IMR-90 (cell line): ENCODE measurements at regions not wholly inside any gene's neighbourhood (a gene's known extent, or its start where the extent isn't known, plus 50 kb on each side); places are given as distances from the start of the nearest gene placed in this dataset.
A peak's percentile ranks its signal among the peaks of the same experiment; 100 is the strongest.

Source experiments
- ATAC-seq: fragments of 200-7000 bp; cut with Tn5 transposase; 2 replicates; pipeline ENCODE4 v1.9.1; 2020; ENCODE audit warnings: low read depth, mild to moderate bottlenecking, moderate library complexity
- BruUV-seq: library from RNA; stranded (reverse); fragments of 400-500 nt; replicated peaks from 2 replicates; lab custom pipeline; 2021; lab: Mats Ljungman, UMichigan
- CTCF ChIA-PET: fragments of 300-600 bp; formaldehyde crosslinking; extraction: SDS; loops from one replicate; lab custom pipeline; 2021; ENCODE audit warnings: antibody characterized with exemption; lab: Yijun Ruan, JAX
- POLR2A ChIA-PET: fragments of 300-600 bp; sonication (Branson Sonifier 250); formaldehyde crosslinking; loops from one replicate; lab custom pipeline; 2022; ENCODE audit warnings: antibody characterized with exemption; ENCODE audit not compliant: unreplicated experiment; lab: Charles Lee
- DNase-seq: peaks from one replicate; pipeline ENCODE4 v3.0.0; 2013
- H2AFZ ChIP-seq: replicated peaks from 2 replicates; pipeline ENCODE3; 2013; ENCODE audit warnings: low read length, mild to moderate bottlenecking; ENCODE audit not compliant: poor library complexity
- H2AK5ac ChIP-seq: 2 replicates; pipeline ENCODE4 v1.6.1; 2013; ENCODE audit warnings: low read depth, low read length, inconsistent platforms
- H2AK9ac ChIP-seq: replicated peaks from 2 replicates; pipeline ENCODE3; 2013; ENCODE audit warnings: mild to moderate bottlenecking, low read depth, low read length, moderate library complexity; ENCODE audit not compliant: poor library complexity
- H2BK120ac ChIP-seq: 2 replicates; pipeline ENCODE4 v1.6.1; 2013; ENCODE audit warnings: low read depth, low read length, inconsistent platforms
- H2BK15ac ChIP-seq: 3 replicates; pipeline ENCODE4 v1.6.1; 2013; ENCODE audit warnings: low read depth, low read length, inconsistent platforms
- H2BK20ac ChIP-seq: 2 replicates; pipeline ENCODE4 v1.6.1; 2013; ENCODE audit warnings: low read depth, mild to moderate bottlenecking, inconsistent platforms, low read length, moderate library complexity
- H2BK5ac ChIP-seq: 2 replicates; pipeline ENCODE4 v1.6.1; 2013; ENCODE audit warnings: mild to moderate bottlenecking, low read depth, low read length, inconsistent platforms; ENCODE audit not compliant: poor library complexity, severe bottlenecking
- H3K14ac ChIP-seq: replicated peaks from 2 replicates; pipeline ENCODE4 v1.6.1; 2013; ENCODE audit warnings: low read depth, low read length, inconsistent platforms
- H3K18ac ChIP-seq: 2 replicates; pipeline ENCODE4 v1.6.1; 2013; ENCODE audit warnings: low read depth, low read length, control low read depth
- H3K23ac ChIP-seq: 2 replicates; pipeline ENCODE4 v1.6.1; 2013; ENCODE audit warnings: low read depth, low read length, inconsistent platforms
- H3K27ac ChIP-seq: 2 replicates; pipeline ENCODE4 v1.5.1; 2013; ENCODE audit warnings: mild to moderate bottlenecking, control low read depth, low read length; ENCODE audit not compliant: insufficient read depth
- H3K27me3 ChIP-seq: 2 replicates; pipeline ENCODE4 v1.6.1; 2013; ENCODE audit warnings: low read length; ENCODE audit not compliant: control insufficient read depth, insufficient read depth
- H3K36me3 ChIP-seq: 2 replicates; pipeline ENCODE4 v1.6.1; 2013; ENCODE audit warnings: low read length, mixed read lengths; ENCODE audit not compliant: control insufficient read depth, insufficient read depth
- H3K4ac ChIP-seq: 2 replicates; pipeline ENCODE4 v1.6.1; 2013; ENCODE audit warnings: low read depth, low read length, inconsistent platforms
- H3K4me1 ChIP-seq: 2 replicates; pipeline ENCODE4 v1.6.1; 2013; ENCODE audit warnings: low read length, mixed read lengths; ENCODE audit not compliant: control insufficient read depth, insufficient read depth
- H3K4me2 ChIP-seq: 2 replicates; pipeline ENCODE4 v1.6.1; 2013; ENCODE audit warnings: low read depth, mild to moderate bottlenecking, control low read depth, low read length, moderate library complexity
- H3K4me3 ChIP-seq: 2 replicates; pipeline ENCODE4 v1.5.1; 2013; ENCODE audit warnings: low read depth, mild to moderate bottlenecking, control low read depth, low read length, moderate library complexity; ENCODE audit not compliant: insufficient read depth
- H3K56ac ChIP-seq: 2 replicates; pipeline ENCODE4 v1.6.1; 2013; ENCODE audit warnings: low read length, inconsistent platforms; ENCODE audit not compliant: insufficient read depth; ENCODE audit errors: extremely low read depth
- H3K79me1 ChIP-seq, 2 experiments: 2 replicates each; pipeline ENCODE4 v1.6.1; 2013; ENCODE audit warnings: low read length in 2 of 2, inconsistent platforms in 1 of 2, low read depth in 1 of 2
- H3K9ac ChIP-seq: 2 replicates; pipeline ENCODE4 v1.6.1; 2013; ENCODE audit warnings: low read depth, low read length, control low read depth
- H3K9me1 ChIP-seq: 2 replicates; pipeline ENCODE4 v1.6.1; 2013; ENCODE audit warnings: low read length, inconsistent platforms; ENCODE audit not compliant: insufficient read depth
- H3K9me3 ChIP-seq: 2 replicates; pipeline ENCODE4 v1.6.1; 2013; ENCODE audit warnings: low read length; ENCODE audit not compliant: control insufficient read depth, insufficient read depth
- H4K20me1 ChIP-seq: 2 replicates; pipeline ENCODE4 v1.6.1; 2013; ENCODE audit warnings: low read length, inconsistent platforms; ENCODE audit not compliant: insufficient read depth
- H4K5ac ChIP-seq: 2 replicates; pipeline ENCODE4 v1.6.1; 2013; ENCODE audit warnings: mild to moderate bottlenecking, low read depth, low read length, control low read depth
- H4K8ac ChIP-seq, 2 experiments: 2 replicates each; pipeline ENCODE4 v1.6.1; 2013; ENCODE audit warnings: low read depth in 2 of 2, low read length in 2 of 2, control low read depth in 1 of 2, inconsistent platforms in 1 of 2
- H4K91ac ChIP-seq: 2 replicates; pipeline ENCODE4 v1.6.1; 2013; ENCODE audit warnings: low read depth, low read length, inconsistent platforms; ENCODE audit not compliant: insufficient read depth
- BHLHE40 ChIP-seq: fragments of 150-350 bp; IDR thresholded peaks from 2 replicates; pipeline ENCODE4 v1.6.1; 2016; ENCODE audit warnings: mild to moderate bottlenecking, low read depth, low read length
- CEBPB ChIP-seq: IDR thresholded peaks from 2 replicates; pipeline ENCODE4 v1.6.1; 2012; ENCODE audit warnings: low read depth, low read length, improper control_type of control experiment
- CTCF ChIP-seq: conservative IDR thresholded peaks from 2 replicates; pipeline ENCODE4 v1.5.1; 2012; ENCODE audit warnings: mild to moderate bottlenecking, low read depth, low read length, improper control_type of control experiment
- ELK1 ChIP-seq: fragments of 150-350 bp; IDR thresholded peaks from 2 replicates; pipeline ENCODE4 v1.6.1; 2016; ENCODE audit warnings: low read depth, mild to moderate bottlenecking, low read length, moderate library complexity, borderline replicate concordance
- FOS ChIP-seq: fragments of 150-350 bp; IDR thresholded peaks from 2 replicates; pipeline ENCODE4 v1.6.1; 2016; ENCODE audit warnings: low read depth, low read length
- MAFK ChIP-seq: IDR thresholded peaks from 2 replicates; pipeline ENCODE4 v1.6.1; 2012; ENCODE audit warnings: low read depth, low read length, improper control_type of control experiment
- MAZ ChIP-seq: IDR thresholded peaks from 2 replicates; pipeline ENCODE4 v1.6.1; 2012; ENCODE audit warnings: low read depth, mild to moderate bottlenecking, low read length, improper control_type of control experiment, moderate library complexity, borderline replicate concordance
- MXI1 ChIP-seq: IDR thresholded peaks from 2 replicates; pipeline ENCODE4 v1.6.1; 2012; ENCODE audit warnings: low read depth, mild to moderate bottlenecking, low read length, moderate library complexity, borderline replicate concordance
- NFE2L2 ChIP-seq: fragments of 150-350 bp; IDR thresholded peaks from 2 replicates; pipeline ENCODE4 v1.6.1; 2016; ENCODE audit warnings: low read depth, mild to moderate bottlenecking, low read length
- POLR2A ChIP-seq: IDR thresholded peaks from 2 replicates; pipeline ENCODE4 v1.6.1; 2012; ENCODE audit warnings: mild to moderate bottlenecking, low read depth, low read length
- RAD21 ChIP-seq: IDR thresholded peaks from 2 replicates; pipeline ENCODE4 v1.6.1; 2012; ENCODE audit warnings: low read length, improper control_type of control experiment
- RCOR1 ChIP-seq: IDR thresholded peaks from 2 replicates; pipeline ENCODE4 v1.6.1; 2012; ENCODE audit warnings: mild to moderate bottlenecking, low read length, improper control_type of control experiment; ENCODE audit not compliant: insufficient replicate concordance
- RFX5 ChIP-seq: IDR thresholded peaks from 2 replicates; pipeline ENCODE4 v1.8.0; 2012; ENCODE audit warnings: low read depth, mild to moderate bottlenecking, low read length, moderate library complexity
- SMC3 ChIP-seq: fragments of 150-350 bp; IDR thresholded peaks from 2 replicates; pipeline ENCODE4 v1.6.1; 2016; ENCODE audit warnings: low read depth, mild to moderate bottlenecking, antibody characterized with exemption, low read length, moderate library complexity
- USF2 ChIP-seq: fragments of 150-350 bp; IDR thresholded peaks from 2 replicates; pipeline ENCODE4 v1.6.1; 2017; ENCODE audit warnings: mild to moderate bottlenecking, antibody characterized with exemption, low read length, low read depth
- WGBS, 2 experiments: methylation state at CpG; one replicate each; pipeline versions ENCODE4 v1.1.5 to v1.1.7; 2013; ENCODE audit warnings: missing lambda C conversion rate in 2 of 2; ENCODE audit not compliant: insufficient read length in 1 of 2; ENCODE audit errors: extremely low coverage in 2 of 2; 5-methylcytosine and 5-hydroxymethylcytosine counted together
- dilution Hi-C: fragments of 300-500 bp; cut with HindIII; formaldehyde crosslinking; loops from one replicate; pipeline ENCODE4 v1.14.3; 2018; ENCODE audit warnings: low sequenced_read_pairs; ENCODE audit not compliant: unreplicated experiment
- in situ Hi-C: fragments of 300-500 bp; cut with MboI; formaldehyde crosslinking; loops from 3 replicates; pipeline ENCODE4 v1.14.3; 2019; ENCODE audit warnings: low sequenced_read_pairs, inconsistent platforms, mixed read lengths
- intact Hi-C: fragments of 100-400 bp; cut with micrococcal nuclease; formaldehyde crosslinking; loops from 2 replicates; pipeline ENCODE4 v1.10.0; 2022

- no peak overlapping the region for H3K4me3 ChIP-seq
- intact Hi-C loops = no loop called here
- dilution Hi-C loops = no loop called here
- 0 out of 2 replicates have a peak overlapping the region, but pooled peaks have one; percentile 9 for H2BK120ac ChIP-seq
- WGBS, 2 experiments = no CpG with 5 or more reads among the region's 7 CpGs
- H2BK20ac ChIP-seq = peak overlapping the region; percentile 4; the same call in 1 of the 2 replicates
- H3K4me1 ChIP-seq = peaks cover under 1% of the 10 kb centered on the region; the same call in 1 of the 2 replicates
- no peaks in the 10 kb centered on the region for H3K79me1 ChIP-seq
- ATAC-seq = peak; percentile 17
- in situ Hi-C loops = no loop called here
- no peak overlapping the region for H3K9ac ChIP-seq
- H3K4me2 ChIP-seq = peak overlapping the region; percentile 51
- no peak overlapping the region for H3K23ac ChIP-seq
- no TSS peak for BruUV-seq
- no peak overlapping the region for H2BK5ac ChIP-seq
- no peak for DNase-seq
- peak overlapping the region; percentile 62 for H3K18ac ChIP-seq
- peak overlapping the region; percentile 47; the same call in 1 of the 3 replicates for H2BK15ac ChIP-seq
- no peaks in the 10 kb centered on the region for H3K9me3 ChIP-seq
- no peaks in the 10 kb centered on the region for H3K27me3 ChIP-seq
- no peak overlapping the region for H2AK9ac ChIP-seq
- H2AK5ac ChIP-seq = no peak overlapping the region
- H3K56ac ChIP-seq = no peak overlapping the region
- H3K36me3 ChIP-seq = no peaks in the 10 kb centered on the region
- CTCF ChIA-PET = interaction anchor here (0.5 to 1.3 kb wide), 3 partner anchors 9 to 29 kb away, joined by 3 read pairs; no protein-coding TSS in a partner anchor
- H4K20me1 ChIP-seq = no peaks in the 10 kb centered on the region
- H3K9me1 ChIP-seq = no peaks in the 10 kb centered on the region
- POLR2A ChIA-PET = no interaction called here
- H4K5ac ChIP-seq = peak overlapping the region; percentile 33
- H2AFZ ChIP-seq = peak overlapping the region; percentile 50
- H4K8ac ChIP-seq = peak overlapping the region in 1 of 2 experiments; percentile 36; a peak in 1 of 4 replicates
- no peak overlapping the region for H3K27ac ChIP-seq
- peak overlapping the region; percentile 15; the same call in 1 of the 2 replicates for H3K4ac ChIP-seq
- no peak overlapping the region for H4K91ac ChIP-seq
- H3K14ac ChIP-seq = no peak overlapping the region
- TF ChIP-seq POLR2A (no peak), ELK1 (no peak), FOS (no peak), CEBPB (no peak), BHLHE40 (no peak), USF2 (no peak), RCOR1 (no peak), MXI1 (no peak), RAD21 (no peak), RFX5 (no peak), SMC3 (no peak), NFE2L2 (no peak), MAZ (no peak), MAFK (no peak), CTCF (no peak)
Observed at GRCh38 chr1:55640708-55641473, 425.7 kb upstream of the USP24 start.
